CD4-positive, alpha-beta T cell treated with Interleukin-15 for 1 hour (primary cell): ENCODE measurements at regions not wholly inside any gene's neighbourhood (a gene's known extent, or its start where the extent isn't known, plus 50 kb on each side); places are given as distances from the start of the nearest gene placed in this dataset.

Source experiments
- DNase-seq: peaks from one replicate; pipeline ENCODE4 v3.0.0-alpha.2; 2020

- DNase-seq: no peak
These were observed 176.6 kb upstream of the ARGLU1 start for GRCh38 chr13:106744516-106744915.

- no peak for DNase-seq
These were observed 170.3 kb upstream of the ARGLU1 start for GRCh38 chr13:106738186-106738678.

GRCh38 chr13:106736941-106737340, 169.0 kb upstream of the ARGLU1 start:
- DNase-seq: no peak

DNA sequence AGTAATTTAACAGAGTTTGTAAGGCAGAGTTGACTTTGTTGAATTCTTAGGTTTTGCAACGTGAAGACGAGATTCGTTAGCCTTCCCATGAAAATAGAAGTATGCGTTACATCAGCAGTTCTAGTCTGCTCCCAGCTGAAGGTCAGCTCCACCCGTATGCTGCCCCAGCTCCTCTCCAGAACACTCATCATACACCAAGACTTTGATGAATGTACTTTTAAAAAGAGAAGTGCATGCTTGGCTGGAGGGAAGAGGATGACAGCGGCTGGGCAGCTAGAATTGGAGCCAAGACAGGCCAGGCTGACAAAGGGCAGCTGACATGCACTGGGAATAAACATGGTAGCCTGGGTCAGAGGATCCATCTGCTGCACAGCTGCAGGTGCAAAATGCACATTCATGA, 166.3 kb upstream of the ARGLU1 start:
- DNase-seq: no peak

DNA sequence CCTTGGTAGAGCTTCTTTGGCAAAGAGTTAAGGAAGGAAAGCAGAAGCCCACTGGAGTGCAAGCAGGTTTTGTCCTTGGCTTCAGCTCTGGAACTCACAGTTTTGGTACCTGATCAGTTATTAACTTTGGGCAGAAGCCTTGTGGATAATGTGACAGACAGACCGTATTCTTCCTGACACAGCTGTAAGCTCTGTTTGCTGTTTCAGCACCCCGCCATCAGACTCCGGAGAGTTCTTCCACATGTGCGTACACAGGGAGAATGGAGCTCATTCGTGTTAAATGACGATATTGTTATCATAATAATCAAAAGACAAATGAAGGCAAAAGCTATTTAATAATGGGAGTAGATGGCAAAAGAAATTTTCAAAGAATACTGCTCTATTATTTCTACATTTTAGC, 155.1 kb upstream of the ARGLU1 start:
- DNase-seq: no peak

GRCh38 chr13:106722620-106723019, 154.7 kb upstream of the ARGLU1 start:
- DNase-seq: no peak

DNA sequence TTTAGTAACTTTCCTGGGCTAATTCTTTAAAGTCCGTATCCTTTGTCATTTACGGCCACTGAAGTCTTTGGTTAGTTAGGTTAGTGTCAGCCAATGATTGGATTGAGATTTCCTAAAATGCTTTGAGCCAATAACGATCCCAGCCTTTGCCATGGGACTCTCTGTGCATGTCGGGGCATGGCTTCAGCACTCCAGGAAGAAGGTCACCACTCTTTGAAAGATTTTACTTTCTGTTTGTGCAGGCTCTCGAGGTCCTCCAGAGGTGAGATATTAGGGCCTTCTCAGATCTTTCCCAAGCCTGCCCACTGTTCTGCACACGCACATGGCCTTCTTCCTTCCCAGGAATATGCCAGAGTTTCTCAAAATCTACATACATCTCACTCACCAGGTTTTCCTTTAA, 153.7 kb upstream of the ARGLU1 start:
- DNase-seq: no peak

GRCh38 chr13:106714271-106714982, 146.5 kb upstream of the ARGLU1 start:
- DNase-seq: no peak

DNA sequence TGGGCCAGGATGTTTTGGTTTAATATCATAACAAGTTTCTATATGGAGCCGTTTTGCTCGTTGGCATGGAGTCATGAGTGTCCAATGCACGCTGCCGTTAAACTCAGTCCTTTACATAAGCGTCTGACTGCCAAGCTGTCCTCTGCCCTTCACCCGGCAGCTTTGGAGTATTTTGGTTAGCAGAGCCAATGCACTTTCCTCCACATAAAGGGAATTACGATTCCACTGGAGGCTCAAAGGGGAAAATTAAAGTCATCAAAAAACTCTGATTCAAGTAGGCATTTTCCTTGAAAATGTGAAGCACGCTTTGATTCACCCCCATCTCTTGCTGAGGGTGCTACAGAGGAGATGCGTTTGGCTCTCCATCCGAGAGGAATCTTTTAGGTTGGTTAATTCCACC, 144.4 kb upstream of the ARGLU1 start:
- DNase-seq: no peak

DNA sequence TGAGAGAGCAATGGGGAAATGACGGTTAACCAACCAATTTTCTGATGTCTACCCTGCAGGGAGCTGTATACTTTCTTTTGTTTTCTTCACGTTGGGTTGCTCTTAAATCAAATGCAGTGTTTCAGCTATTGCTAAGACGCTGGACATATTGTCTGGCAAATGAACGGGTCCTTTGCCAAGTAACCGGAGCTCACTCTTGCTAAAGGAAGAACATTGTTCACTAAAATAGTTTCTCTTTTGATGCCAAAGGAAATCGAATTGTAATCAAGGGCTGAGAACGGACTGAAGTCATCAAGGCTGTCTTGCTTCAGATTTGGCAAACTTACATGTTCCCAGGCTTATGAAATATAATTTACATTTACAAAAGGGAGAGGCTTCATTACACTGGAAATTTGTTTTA, 142.3 kb upstream of the ARGLU1 start:
- no peak for DNase-seq

- no peak for DNase-seq
These were observed 141.6 kb upstream of the ARGLU1 start for GRCh38 chr13:106709522-106709921.

GRCh38 chr13:106702505-106702904, 134.6 kb upstream of the ARGLU1 start:
- no peak for DNase-seq

GRCh38 chr13:106701771-106702341, 133.9 kb upstream of the ARGLU1 start:
- DNase-seq: no peak

DNA sequence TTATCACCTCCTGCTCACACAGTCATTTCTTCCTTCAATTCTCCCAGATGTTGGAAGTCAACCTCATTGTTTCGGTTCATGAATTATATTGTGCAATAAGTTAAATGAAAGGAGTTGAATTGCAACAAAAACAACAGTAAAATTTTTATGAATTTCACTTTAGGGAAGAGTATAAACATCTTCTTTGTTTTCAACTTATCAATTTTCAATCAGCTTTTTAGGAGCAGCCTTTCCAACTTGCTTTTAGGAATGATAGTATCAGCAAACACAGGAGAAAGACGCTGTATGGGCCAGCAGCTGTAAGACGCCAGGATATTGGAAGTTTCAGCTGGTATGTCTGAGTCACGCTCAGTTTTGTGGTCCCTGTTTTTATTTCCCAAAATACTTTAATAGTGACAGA, 132.5 kb upstream of the ARGLU1 start:
- DNase-seq: no peak

DNA sequence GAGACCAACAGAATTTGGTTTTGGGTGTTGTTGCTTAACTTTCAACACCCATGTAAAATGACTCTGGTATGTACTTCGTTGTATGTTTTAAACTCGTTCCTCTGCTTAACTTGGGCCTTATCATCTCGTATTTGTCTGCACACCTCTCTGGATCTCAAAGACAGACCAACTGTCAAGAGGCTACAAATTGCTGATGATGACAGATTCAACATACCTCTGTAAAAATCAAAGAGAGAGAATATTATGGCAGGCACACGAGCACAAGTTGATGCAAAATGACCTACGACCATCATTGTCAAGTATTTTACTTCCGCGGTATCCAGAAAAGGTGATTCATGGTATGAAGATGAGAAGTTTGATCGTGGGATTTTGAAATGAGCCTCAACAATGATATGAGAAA, 132.1 kb upstream of the ARGLU1 start:
- no peak for DNase-seq

GRCh38 chr13:106699311-106699710, 131.4 kb upstream of the ARGLU1 start:
- DNase-seq: no peak

DNA sequence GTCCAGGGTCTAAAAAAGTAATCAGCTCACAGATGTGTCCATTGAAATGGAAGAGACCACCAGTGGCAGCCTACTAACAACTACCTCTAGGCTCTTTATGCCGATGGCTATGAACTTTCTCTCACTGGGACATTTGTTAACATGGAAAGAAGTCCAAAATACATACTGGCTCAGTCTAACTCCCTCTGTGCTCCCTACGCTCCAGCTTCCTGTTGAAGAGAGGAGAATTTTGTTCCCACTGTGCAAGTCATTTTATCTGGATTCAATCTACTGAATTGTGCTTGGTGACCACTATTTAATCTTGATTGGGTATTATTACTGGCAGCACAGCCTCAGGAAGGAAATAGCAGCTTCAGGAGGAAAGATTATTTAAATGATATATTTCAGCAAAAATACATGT, 128.8 kb upstream of the ARGLU1 start:
- no peak for DNase-seq

DNA sequence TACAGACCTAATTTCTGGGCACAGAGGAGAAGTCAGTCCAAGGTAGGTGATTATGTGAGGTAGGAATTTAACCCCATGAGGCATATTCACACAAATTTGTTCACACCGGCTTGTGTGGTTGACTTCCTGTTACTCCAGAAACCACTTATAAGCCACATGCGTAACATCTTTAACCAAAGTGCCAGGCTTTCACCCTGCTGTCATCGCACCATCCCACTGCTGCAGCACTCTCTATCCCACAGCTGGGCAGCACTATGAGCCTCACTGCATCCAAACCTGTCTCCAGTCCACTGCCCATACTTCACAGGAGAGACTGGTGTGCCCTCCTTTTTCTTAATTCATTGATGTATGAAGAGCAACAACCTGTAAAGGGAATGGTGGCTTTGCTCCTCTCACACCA, 128.2 kb upstream of the ARGLU1 start:
- no peak for DNase-seq

DNA sequence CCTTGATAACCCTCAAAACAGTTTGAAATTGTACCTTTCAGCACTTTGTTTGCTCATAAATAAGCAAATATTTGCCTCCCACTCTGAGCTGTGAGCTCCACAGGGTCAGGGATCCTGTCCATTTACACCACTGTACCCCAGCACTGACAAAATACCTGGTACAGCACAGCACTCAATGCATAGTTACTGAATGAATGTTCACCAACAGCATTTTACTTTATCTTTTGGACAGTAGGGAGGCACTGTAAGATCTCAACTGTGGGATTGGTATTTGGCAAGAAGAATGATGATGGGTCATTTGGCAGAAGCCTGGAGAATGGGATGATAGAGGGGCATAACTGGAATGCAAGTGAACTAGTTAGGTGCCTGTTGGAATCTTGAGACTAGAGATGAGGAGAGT, 127.2 kb upstream of the ARGLU1 start:
- DNase-seq: no peak

GRCh38 chr13:106691861-106692260, 123.9 kb upstream of the ARGLU1 start:
- DNase-seq: no peak

DNA sequence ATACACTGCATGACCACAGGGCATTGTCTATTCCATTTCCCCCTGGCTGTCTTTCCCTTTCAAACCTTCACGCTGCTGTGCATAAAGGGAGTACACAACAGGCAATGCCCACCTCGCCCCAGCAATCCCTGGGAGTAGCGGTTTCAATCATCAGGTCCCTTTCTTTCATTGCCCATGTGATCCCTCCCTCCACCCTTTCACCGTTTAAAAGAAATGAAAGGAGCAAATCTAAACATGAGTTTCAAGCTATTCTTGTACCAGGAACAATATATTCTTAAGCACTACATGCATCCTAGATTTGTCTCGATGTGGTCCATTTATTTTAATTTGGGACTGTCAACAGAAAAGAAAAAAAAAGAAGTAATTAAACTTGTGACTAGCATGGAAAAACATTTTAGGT, 123.4 kb upstream of the ARGLU1 start:
- no peak for DNase-seq

- DNase-seq: no peak
These were observed 122.8 kb upstream of the ARGLU1 start for GRCh38 chr13:106690779-106691178.

DNA sequence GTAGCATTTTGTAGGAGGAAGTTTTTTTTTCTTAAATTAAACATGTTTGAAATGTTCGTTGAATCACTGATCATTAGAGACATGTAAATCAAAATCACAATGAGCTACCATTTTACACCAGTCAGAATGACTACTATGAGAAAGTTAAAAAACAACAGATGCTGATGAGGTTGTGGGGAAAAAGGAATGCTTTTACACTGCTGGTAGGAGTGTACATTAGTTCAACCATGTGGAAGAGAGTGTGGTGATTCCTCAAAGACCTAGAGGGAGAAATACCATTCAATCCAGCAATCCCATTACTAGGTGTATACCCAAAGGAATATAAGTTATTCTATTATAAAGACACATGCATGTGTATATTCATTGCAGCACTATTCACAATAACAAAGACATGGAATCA, 122.0 kb upstream of the ARGLU1 start:
- no peak for DNase-seq

- DNase-seq: no peak
These were observed 121.0 kb upstream of the ARGLU1 start for GRCh38 chr13:106688940-106689339.

DNA sequence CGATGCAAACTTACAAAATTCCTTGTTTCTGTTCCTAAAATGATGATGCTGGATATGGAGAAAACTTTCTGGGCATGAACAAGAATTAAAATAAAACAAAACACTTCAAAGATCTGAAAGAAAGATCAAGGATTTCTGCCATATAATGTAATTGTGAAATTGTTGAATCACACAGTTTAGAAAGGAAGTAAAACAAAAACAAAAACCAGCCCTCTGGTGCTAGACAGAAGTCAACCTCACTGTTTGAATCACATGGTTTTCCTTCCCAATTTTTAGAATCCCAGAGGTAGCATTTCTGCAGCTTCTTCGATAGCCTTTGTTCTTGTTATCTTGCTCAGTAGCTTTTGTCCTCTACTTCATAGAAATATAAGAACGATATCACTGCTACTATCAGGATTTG, 118.2 kb upstream of the ARGLU1 start:
- no peak for DNase-seq
